ENCODE measurements at regions not wholly inside any gene's neighbourhood (a gene's known extent, or its start where the extent isn't known, plus 50 kb on each side); places are given as distances from the start of the nearest gene placed in this dataset.

GRCh38 chrX:134174273-134174660, 62.7 kb upstream of the CCDC160 start:
- TF ChIP-seq, protein P1, sequence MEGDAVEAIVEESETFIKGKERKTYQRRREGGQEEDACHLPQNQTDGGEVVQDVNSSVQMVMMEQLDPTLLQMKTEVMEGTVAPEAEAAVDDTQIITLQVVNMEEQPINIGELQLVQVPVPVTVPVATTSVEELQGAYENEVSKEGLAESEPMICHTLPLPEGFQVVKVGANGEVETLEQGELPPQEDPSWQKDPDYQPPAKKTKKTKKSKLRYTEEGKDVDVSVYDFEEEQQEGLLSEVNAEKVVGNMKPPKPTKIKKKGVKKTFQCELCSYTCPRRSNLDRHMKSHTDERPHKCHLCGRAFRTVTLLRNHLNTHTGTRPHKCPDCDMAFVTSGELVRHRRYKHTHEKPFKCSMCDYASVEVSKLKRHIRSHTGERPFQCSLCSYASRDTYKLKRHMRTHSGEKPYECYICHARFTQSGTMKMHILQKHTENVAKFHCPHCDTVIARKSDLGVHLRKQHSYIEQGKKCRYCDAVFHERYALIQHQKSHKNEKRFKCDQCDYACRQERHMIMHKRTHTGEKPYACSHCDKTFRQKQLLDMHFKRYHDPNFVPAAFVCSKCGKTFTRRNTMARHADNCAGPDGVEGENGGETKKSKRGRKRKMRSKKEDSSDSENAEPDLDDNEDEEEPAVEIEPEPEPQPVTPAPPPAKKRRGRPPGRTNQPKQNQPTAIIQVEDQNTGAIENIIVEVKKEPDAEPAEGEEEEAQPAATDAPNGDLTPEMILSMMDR (IDR thresholded peaks at IDR 0.05; ENCODE audit: low read depth, low read length, poor library complexity, severe bottlenecking): no peak
- no peak for TF ChIP-seq EZH2phosphoT487 (IDR thresholded peaks at IDR 0.05; ENCODE audit: borderline replicate concordance, low read length)

Data from DOHH2 (cell line).